HG03139 (cell line): ENCODE measurements at regions not wholly inside any gene's neighbourhood (a gene's known extent, or its start where the extent isn't known, plus 50 kb on each side); places are given as distances from the start of the nearest gene placed in this dataset.
"Not testable (repeated sequence)": the region's sequence is repeated elsewhere in the genome, so short reads cannot be mapped to it uniquely, and the experiment has no call there.

Experiments
- ATAC-seq: cut with Tn5 transposase; IDR thresholded peaks from one replicate; pipeline ENCODE4 v1.9.1; 2021; ENCODE audit not compliant: unreplicated experiment

- no peak for ATAC-seq
Measured at GRCh38 chr14:84071061-84071460, 1458.9 kb upstream of the FLRT2 start.

GRCh38 chr14:84074626-84075025 lies 1455.3 kb upstream of the FLRT2 start:
- ATAC-seq = no peak

- ATAC-seq = no peak
Measured at GRCh38 chr14:84080944-84081343, 1449.0 kb upstream of the FLRT2 start.

GRCh38 chr14:84084056-84084630 lies 1445.8 kb upstream of the FLRT2 start:
- ATAC-seq = no peak

- no peak for ATAC-seq
Measured at GRCh38 chr14:84085493-84085892, 1444.5 kb upstream of the FLRT2 start.

- no peak for ATAC-seq
Measured at GRCh38 chr14:84086714-84087113, 1443.2 kb upstream of the FLRT2 start.

- ATAC-seq = no peak
Measured at GRCh38 chr14:84087986-84088531, 1441.9 kb upstream of the FLRT2 start.

- ATAC-seq = no peak
Measured at GRCh38 chr14:84090837-84091236, 1439.1 kb upstream of the FLRT2 start.

- ATAC-seq = no peak
Measured at GRCh38 chr14:84095681-84096080, 1434.3 kb upstream of the FLRT2 start.

GRCh38 chr14:84098261-84098660 lies 1431.7 kb upstream of the FLRT2 start:
- no peak for ATAC-seq

GRCh38 chr14:84099560-84099959 lies 1430.4 kb upstream of the FLRT2 start:
- not testable (repeated sequence) for ATAC-seq

GRCh38 chr14:84107835-84108343 lies 1422.1 kb upstream of the FLRT2 start:
- no peak for ATAC-seq

GRCh38 chr14:84108746-84109457 lies 1421.0 kb upstream of the FLRT2 start:
- no peak for ATAC-seq

- no peak for ATAC-seq
Measured at GRCh38 chr14:84112589-84112988, 1417.4 kb upstream of the FLRT2 start.

GRCh38 chr14:84125676-84126075 lies 1404.3 kb upstream of the FLRT2 start:
- ATAC-seq = no peak

GRCh38 chr14:84127495-84127894 lies 1402.4 kb upstream of the FLRT2 start:
- no peak for ATAC-seq

GRCh38 chr14:84128050-84128449 lies 1401.9 kb upstream of the FLRT2 start:
- no peak for ATAC-seq

GRCh38 chr14:84129007-84129406 lies 1400.9 kb upstream of the FLRT2 start:
- no peak for ATAC-seq

- no peak for ATAC-seq
Measured at GRCh38 chr14:84129941-84130340, 1400.0 kb upstream of the FLRT2 start.

- ATAC-seq = no peak
Measured at GRCh38 chr14:84131924-84132323, 1398.0 kb upstream of the FLRT2 start.

- no peak for ATAC-seq
Measured at GRCh38 chr14:84144166-84144565, 1385.8 kb upstream of the FLRT2 start.

- no peak for ATAC-seq
Measured at GRCh38 chr14:84152452-84152851, 1377.5 kb upstream of the FLRT2 start.
